GM11168 (cell line): ENCODE measurements at regions not wholly inside any gene's neighbourhood (a gene's known extent, or its start where the extent isn't known, plus 50 kb on each side); places are given as distances from the start of the nearest gene placed in this dataset.

Experiments
- in situ Hi-C: fragments of 300-500 bp; cut with MboI; formaldehyde crosslinking; loops from one replicate; pipeline ENCODE4 v1.12.0; 2022; ENCODE audit warnings: low sequenced_read_pairs; ENCODE audit not compliant: unreplicated experiment

GRCh38 chr14:58871573-58871972 is 233.8 kb downstream of the DACT1 start:
- in situ Hi-C loops = no loop called here

DNA sequence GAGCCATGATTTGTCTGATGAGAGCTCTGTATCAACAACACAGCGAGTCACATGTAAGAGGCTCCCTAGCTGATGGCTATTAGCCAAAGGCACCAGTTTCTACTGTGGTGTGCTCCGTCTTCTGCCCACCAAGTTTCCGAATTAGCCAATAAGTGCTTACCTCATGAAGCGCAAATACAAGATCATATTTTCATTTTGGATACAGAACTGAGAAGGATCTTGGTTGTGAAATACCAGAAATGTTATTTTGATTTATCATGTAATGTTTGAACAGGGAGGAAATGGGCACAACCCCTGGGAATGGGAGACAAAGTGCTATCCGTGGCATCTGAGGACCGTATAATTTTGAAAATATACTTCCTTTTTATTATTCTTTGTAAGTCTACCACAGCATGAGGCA is 234.3 kb downstream of the DACT1 start:
- in situ Hi-C loops = no loop called here

- in situ Hi-C loops = no loop called here
Observed at GRCh38 chr14:58873228-58873953, 235.6 kb downstream of the DACT1 start.

DNA sequence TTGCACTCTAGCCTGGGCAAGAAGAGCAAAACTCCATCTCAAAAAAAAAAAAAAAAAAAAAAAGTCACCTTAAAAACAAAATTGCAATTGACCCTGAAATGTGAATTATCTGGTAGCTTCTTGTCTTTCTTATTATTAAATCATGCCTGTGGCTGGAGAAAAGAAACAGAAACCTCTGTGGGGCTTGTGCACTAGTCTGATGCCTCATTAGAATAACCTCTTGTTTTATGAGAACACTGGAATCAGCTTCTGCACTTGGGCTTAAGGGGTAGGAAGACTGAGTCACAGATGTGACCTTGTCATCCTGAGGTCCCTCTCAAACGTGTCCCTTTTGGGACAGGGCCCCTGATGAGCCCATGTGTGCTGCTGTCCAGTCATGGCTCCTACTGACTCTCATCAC is 237.9 kb downstream of the DACT1 start:
- in situ Hi-C loops = no loop called here

GRCh38 chr14:58876608-58877007 is 238.8 kb downstream of the DACT1 start:
- in situ Hi-C loops = no loop called here

DNA sequence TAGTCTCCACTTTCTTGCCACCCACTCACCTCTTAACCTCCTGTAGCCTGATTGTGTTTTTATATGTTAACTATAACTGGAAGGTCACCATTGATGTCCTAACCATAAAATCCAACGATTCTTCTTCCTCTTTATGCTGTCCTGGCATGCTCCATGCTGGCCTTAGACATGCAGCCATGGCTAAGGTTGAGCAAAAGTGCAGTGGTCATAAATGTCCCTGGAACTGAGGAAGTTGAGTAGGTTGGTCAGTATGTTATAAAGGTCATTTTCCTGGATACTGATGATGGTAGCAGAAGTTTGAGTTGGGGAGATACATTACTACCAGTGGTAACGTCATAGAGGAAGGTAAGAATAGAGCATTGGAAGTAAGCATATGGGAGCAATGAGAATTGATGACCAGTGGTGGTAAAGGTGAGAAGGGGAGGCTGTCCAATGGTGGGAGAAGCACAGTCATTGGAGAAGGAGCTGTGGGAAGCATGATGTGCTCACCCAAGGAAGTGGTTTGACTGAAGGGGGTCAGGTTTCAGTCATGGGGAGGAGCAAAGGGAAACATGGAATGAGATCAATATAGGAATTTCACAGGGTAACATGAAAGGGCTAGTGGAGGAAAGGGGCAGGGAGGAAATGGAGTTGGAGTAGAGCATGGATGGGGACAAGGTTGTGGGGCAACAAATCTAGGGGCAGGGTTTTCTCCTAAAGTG is 240.8 kb downstream of the DACT1 start:
- in situ Hi-C loops = no loop called here

DNA sequence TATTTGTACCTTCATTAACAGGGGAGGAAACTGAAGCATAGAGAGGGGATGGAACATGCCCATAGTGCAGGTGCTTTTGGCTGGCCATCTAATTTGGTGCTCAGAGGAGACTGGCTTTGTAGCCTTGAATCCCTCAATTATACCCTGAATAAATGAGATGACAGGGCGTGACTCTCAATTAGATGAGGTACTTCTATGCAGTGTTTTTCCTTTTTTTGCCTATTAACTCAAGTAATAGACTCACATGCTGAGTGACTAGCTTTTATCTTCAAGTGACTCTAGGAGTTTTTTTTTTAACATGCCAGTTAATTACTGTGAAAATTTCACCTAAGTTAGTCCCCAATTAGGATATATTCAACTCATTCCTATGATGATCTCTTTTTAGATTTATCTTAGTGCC is 243.7 kb downstream of the DACT1 start:
- in situ Hi-C loops = no loop called here

- in situ Hi-C loops = no loop called here
Observed at GRCh38 chr14:58882577-58883018, 244.8 kb downstream of the DACT1 start.

DNA sequence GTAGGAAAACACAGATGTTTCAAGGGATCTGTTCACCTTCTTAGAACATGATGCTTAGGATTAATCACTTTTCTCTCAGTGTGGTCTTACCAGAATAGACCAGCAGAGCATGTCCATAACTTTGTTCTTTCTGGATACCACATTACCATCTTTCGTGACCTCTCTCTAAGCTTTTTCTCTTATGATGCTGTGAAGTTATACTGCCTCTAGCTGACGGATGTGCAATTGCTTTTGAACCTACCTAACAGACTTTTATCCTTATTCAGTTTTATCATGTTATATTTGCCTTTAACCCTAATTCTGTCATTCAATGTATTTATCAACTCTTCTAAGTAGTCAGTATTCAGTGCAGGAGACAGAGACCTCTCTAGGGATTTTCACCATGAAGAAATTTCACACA is 246.7 kb downstream of the DACT1 start:
- in situ Hi-C loops = no loop called here

GRCh38 chr14:58887931-58888330 is 250.2 kb downstream of the DACT1 start:
- in situ Hi-C loops = no loop called here

GRCh38 chr14:58898655-58899316 is 261.0 kb downstream of the DACT1 start:
- in situ Hi-C loops = no loop called here

GRCh38 chr14:58899317-58899713 is 261.6 kb downstream of the DACT1 start:
- in situ Hi-C loops = no loop called here

GRCh38 chr14:58901826-58902225 is 264.1 kb downstream of the DACT1 start:
- in situ Hi-C loops = no loop called here

DNA sequence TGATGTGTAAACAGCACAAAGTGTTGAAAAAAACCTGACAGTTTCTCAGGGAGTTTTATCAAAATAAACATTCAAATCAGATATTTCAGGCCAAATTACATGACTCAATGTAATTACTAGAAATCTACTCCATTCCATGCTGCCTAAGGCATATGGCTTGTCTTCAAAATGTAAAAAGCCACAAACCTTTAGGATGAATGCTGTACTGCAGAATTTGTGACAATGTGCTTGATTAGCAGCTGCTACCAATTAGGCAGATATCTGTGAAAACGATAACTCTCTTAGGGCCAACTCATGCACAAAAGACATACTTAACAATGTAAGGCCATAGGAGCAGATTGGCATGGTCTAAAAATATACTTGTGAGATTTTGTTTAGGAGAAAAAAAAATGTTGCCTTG is 267.0 kb downstream of the DACT1 start:
- in situ Hi-C loops = no loop called here

GRCh38 chr14:58907803-58908202 is 270.0 kb downstream of the DACT1 start:
- in situ Hi-C loops = no loop called here

DNA sequence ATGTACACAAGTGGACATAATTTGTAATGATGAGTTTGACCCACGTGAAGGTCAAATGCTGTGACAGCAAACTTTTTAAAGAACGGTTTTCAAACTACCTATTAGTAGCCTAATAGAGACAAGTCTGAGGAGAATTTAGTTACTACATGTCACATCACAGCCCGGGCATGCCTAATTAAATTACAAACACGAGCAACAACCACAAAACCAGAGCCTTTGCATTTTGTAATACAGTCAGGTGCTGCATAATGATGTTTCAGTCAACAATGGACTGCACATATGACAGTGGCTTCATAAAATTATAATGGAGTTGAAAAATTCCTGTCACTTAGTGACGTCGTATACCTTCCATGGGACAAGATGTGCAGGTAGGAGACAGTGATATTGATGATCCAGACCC is 274.5 kb downstream of the DACT1 start:
- in situ Hi-C loops = no loop called here

GRCh38 chr14:58912799-58913432 is 275.2 kb downstream of the DACT1 start:
- in situ Hi-C loops = no loop called here

DNA sequence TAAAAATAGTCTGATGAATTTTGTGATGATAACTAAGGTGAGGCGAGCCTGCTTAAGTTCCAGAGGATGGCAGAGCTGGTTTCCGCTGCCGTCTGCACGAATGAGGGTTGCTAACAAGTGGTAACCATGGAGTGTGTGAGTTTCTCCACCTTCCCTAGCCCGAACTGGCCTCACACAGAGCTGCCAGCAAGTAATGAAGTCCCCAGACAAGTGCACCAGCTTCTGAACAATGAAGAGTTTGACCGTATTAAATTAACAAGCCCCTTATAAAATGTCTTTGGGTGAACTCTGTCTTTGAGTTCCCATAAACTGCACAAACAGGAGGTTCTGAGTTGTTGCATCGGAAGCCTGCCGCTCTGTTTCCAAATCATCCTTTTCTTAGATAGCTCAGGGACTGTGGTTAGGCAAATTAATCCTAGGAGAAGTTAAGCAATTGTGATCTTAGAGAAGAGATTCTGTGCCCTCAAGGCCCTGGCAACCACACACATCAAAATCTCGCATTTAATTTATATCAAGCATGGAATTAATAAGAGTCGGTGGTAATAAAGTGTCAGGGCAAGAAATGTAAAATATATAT is 274.1 kb upstream of the DAAM1 start:
- in situ Hi-C loops = no loop called here

DNA sequence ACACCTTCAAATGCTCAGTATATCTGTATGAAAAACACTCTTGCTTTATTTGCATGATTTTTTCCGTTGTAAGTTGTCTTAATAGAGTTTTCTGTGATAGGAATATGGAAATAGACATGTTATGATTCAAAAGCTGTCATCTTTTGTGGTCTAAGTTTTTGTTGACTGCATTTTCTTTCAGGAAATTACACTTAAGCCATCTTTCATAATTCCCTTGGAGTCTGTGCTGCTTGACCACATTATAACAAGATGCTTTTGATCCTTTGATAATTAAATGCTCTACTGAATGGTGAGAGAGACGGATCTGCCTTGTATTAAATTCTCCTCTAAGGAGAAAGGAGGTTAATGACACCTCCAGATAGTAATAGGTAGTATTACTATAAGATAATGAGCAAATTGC is 272.8 kb upstream of the DAAM1 start:
- in situ Hi-C loops = no loop called here

- in situ Hi-C loops = no loop called here
Observed at GRCh38 chr14:58918066-58918738, 270.3 kb upstream of the DAAM1 start.
